ENCODE measurements at regions not wholly inside any gene's neighbourhood (a gene's known extent, or its start where the extent isn't known, plus 50 kb on each side); places are given as distances from the start of the nearest gene placed in this dataset.
A peak's percentile ranks its signal among the peaks of the same experiment; 100 is the strongest.

DNA sequence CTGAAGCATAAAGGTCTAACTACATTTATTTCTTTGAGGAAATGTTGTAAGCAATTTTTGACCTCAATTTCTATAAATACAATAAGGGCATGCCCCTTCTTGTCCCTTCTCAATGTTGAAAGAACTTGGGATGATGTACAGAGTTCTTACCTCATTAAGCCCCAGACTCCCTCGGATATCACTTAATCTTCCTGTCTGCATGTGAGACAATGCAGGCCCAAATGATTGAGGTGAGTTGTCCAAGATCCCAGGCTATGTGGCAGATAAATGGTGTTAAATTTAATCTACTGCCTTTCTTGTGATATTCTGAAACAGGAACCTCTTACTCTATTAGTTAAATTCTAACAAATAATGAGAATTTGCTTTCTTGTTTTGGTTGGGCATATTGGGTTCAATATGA lies 1073.4 kb upstream of the GYPC start (continued):
- TF ChIP-seq, protein P1, sequence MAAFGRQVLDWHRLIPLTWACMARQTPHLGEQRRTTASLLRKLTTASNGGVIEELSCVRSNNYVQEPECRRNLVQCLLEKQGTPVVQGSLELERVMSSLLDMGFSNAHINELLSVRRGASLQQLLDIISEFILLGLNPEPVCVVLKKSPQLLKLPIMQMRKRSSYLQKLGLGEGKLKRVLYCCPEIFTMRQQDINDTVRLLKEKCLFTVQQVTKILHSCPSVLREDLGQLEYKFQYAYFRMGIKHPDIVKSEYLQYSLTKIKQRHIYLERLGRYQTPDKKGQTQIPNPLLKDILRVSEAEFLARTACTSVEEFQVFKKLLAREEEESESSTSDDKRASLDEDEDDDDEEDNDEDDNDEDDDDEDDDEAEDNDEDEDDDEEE (CRISPR knock-in tag; IDR thresholded peaks at IDR 0.05): no peak
- TF ChIP-seq ZNF124 (CRISPR knock-in tag; IDR thresholded peaks at IDR 0.05) (no peak), HOXA5 (CRISPR knock-in tag; IDR thresholded peaks at IDR 0.05) (no peak), NBN (conservative IDR thresholded peaks at IDR 0.05) (no peak), U2AF1 (optimal IDR thresholded peaks at IDR 0.05; ENCODE audit: low read depth, low read length) (no peak), THAP11 (CRISPR knock-in tag; IDR thresholded peaks at IDR 0.05) (no peak), TBX2 (CRISPR knock-in tag; IDR thresholded peaks at IDR 0.05; ENCODE audit: borderline replicate concordance) (no peak), ZNF510 (CRISPR knock-in tag; IDR thresholded peaks at IDR 0.05; ENCODE audit: low read depth) (no peak), ZNF607 (CRISPR knock-in tag; IDR thresholded peaks at IDR 0.05; ENCODE audit: borderline replicate concordance) (no peak)

DNA sequence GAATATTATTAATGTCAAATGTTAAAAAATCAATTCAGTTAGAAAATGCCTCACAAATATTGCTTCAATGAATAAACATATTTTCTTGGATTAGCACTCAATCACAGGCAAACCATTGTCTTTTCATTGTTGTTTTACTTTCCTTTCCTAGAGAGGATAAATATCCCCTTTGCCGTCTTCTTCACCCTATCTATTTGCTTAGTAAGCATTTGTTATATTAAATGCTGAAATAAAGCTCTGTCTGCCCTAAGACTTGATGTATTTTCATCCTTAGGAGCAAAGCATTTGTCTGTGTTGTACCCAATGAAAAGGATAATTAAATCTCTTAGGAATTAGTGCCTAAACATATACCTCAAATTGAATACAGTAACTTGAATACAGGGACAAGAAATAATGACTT lies 1071.2 kb upstream of the GYPC start:
- TF ChIP-seq, protein P2, sequence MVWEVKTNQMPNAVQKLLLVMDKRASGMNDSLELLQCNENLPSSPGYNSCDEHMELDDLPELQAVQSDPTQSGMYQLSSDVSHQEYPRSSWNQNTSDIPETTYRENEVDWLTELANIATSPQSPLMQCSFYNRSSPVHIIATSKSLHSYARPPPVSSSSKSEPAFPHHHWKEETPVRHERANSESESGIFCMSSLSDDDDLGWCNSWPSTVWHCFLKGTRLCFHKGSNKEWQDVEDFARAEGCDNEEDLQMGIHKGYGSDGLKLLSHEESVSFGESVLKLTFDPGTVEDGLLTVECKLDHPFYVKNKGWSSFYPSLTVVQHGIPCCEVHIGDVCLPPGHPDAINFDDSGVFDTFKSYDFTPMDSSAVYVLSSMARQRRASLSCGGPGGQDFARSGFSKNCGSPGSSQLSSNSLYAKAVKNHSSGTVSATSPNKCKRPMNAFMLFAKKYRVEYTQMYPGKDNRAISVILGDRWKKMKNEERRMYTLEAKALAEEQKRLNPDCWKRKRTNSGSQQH (CRISPR knock-in tag; IDR thresholded peaks at IDR 0.05; ENCODE audit: low read depth): no peak
- TF ChIP-seq RARG (CRISPR knock-in tag; IDR thresholded peaks at IDR 0.05; ENCODE audit: low read depth) (no peak), CBX1 (IDR thresholded peaks at IDR 0.05; ENCODE audit: low read depth) (no peak), MAFK (conservative IDR thresholded peaks at IDR 0.05 in 1 of 2, IDR thresholded peaks at IDR 0.05 in 1 of 2; ENCODE audit: low read length in 2 of 2) (peak; percentile 72 to 82; a peak in 3 of 4 replicates), ZNF839 (CRISPR knock-in tag; IDR thresholded peaks at IDR 0.05; ENCODE audit: borderline replicate concordance) (no peak), SIN3B (IDR thresholded peaks at IDR 0.05; ENCODE audit: low read length) (no peak), ZNF562 (CRISPR knock-in tag; IDR thresholded peaks at IDR 0.05; ENCODE audit: borderline replicate concordance) (no peak), ATF1 (CRISPR knock-in tag; IDR thresholded peaks at IDR 0.05) (no peak), ARID2 (CRISPR knock-in tag; IDR thresholded peaks at IDR 0.05; ENCODE audit: borderline replicate concordance) (no peak), NFKBIZ (CRISPR knock-in tag; IDR thresholded peaks at IDR 0.05) (no peak), ZNF296 (CRISPR knock-in tag; conservative IDR thresholded peaks at IDR 0.05) (no peak), ZNF329 (CRISPR knock-in tag; IDR thresholded peaks at IDR 0.05; ENCODE audit: low read depth) (no peak), FOXK2 (IDR thresholded peaks at IDR 0.05) (no peak), CCAR2 (optimal IDR thresholded peaks at IDR 0.05; ENCODE audit: low read depth, low read length) (no peak), TBL1XR1 (IDR thresholded peaks at IDR 0.05; ENCODE audit: borderline replicate concordance, low read length, partially characterized antibody) (no peak), MAFF (IDR thresholded peaks at IDR 0.05; ENCODE audit: low read depth, low read length) (peak; percentile 62)
- TF ChIP-seq, protein P3, sequence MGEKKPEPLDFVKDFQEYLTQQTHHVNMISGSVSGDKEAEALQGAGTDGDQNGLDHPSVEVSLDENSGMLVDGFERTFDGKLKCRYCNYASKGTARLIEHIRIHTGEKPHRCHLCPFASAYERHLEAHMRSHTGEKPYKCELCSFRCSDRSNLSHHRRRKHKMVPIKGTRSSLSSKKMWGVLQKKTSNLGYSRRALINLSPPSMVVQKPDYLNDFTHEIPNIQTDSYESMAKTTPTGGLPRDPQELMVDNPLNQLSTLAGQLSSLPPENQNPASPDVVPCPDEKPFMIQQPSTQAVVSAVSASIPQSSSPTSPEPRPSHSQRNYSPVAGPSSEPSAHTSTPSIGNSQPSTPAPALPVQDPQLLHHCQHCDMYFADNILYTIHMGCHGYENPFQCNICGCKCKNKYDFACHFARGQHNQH (CRISPR knock-in tag; IDR thresholded peaks at IDR 0.05): no peak
- no TSS peak for BruUV-seq (replicated peaks)
- Histone ChIP-seq H4K20me1 (ENCODE audit: insufficient read depth, low read length) (no peaks in the 10 kb centered on the region), H3K9me3 (ENCODE audit: low read length) (peaks cover 74% of the 10 kb centered on the region), H3K9ac (ENCODE audit: insufficient read depth, low read depth, low read length) (no peak overlapping the region), H3K36me3 (replicated peaks in 1 of 2; ENCODE audit: control insufficient read depth in 1 of 2, insufficient read depth in 2 of 2, low read length in 2 of 2) (no peaks in the 10 kb centered on the region), H3K4me2 (ENCODE audit: low read depth, low read length) (no peak overlapping the region), H3K27me3 (ENCODE audit: control insufficient read depth in 1 of 2, insufficient read depth in 2 of 2, low read length in 2 of 2) (no peaks in the 10 kb centered on the region), H3K27ac (ENCODE audit: extremely low read length, insufficient read depth, low read length) (no peak overlapping the region), H3K4me3 (replicated peaks in 1 of 3; ENCODE audit: insufficient read depth in 1 of 3, low read depth in 2 of 3, low read length in 3 of 3) (no peak overlapping the region), H2AFZ (ENCODE audit: low read length) (no peak overlapping the region), H3K4me1 (ENCODE audit: insufficient read depth, low read length) (no peaks in the 10 kb centered on the region), H3K79me2 (ENCODE audit: insufficient read depth, low read length) (no peaks in the 10 kb centered on the region)
- POLR2A ChIA-PET: no interaction called here
- intact Hi-C loops (cut with micrococcal nuclease; ENCODE audit: unreplicated experiment): loop anchor here (1.0 to 5.0 kb wide), 2 partner anchors 11 to 962 kb away; no protein-coding TSS in a partner anchor
- DNase-seq (ENCODE audit: low spot score) (no peak), FAIRE-seq (no peak), ATAC-seq (no peak)
- in situ Hi-C loops (cut with HindIII; ENCODE audit: extremely low pct_ligation_motif_present, low pct_unique_long_range_greater_than_20kb): no loop called here
- CTCF ChIA-PET (ENCODE audit: low intra/inter-chr PET ratio, low total read pairs): no interaction called here
- WGBS (ENCODE audit: low lambda C conversion rate): 2% methylated on average over 1 of the region's 1 CpG

Data from HepG2 (cell line).